DND-41 (cell line): ENCODE measurements at regions not wholly inside any gene's neighbourhood (a gene's known extent, or its start where the extent isn't known, plus 50 kb on each side); places are given as distances from the start of the nearest gene placed in this dataset.

Experiments used
- ATAC-seq: fragments of 200-7000 bp; cut with Tn5 transposase; 3 replicates; pipeline ENCODE4 v1.9.1; 2021; ENCODE audit warnings: low read depth; ENCODE audit not compliant: insufficient read depth
- DNase-seq: peaks from one replicate; pipeline ENCODE4 v3.0.0-alpha.2; 2020
- H2AFZ ChIP-seq: 2 replicates; pipeline ENCODE4 v1.6.0; 2012; ENCODE audit warnings: low read depth, low read length
- H3K27ac ChIP-seq: 2 replicates; pipeline ENCODE4 v1.5.1; 2012; ENCODE audit warnings: low read length, inconsistent platforms
- H3K27me3 ChIP-seq: fragments of 200-600 bp; sonication (generic); 2 replicates; pipeline ENCODE4 v1.6.0; 2012; ENCODE audit warnings: low read length, mild to moderate bottlenecking, inconsistent platforms; ENCODE audit not compliant: insufficient read depth, poor library complexity
- H3K36me3 ChIP-seq: 2 replicates; pipeline ENCODE4 v1.5.1; 2012; ENCODE audit warnings: low read length, inconsistent platforms; ENCODE audit not compliant: insufficient read depth
- H3K4me1 ChIP-seq: 2 replicates; pipeline ENCODE4 v1.5.1; 2012; ENCODE audit warnings: mild to moderate bottlenecking, low read length; ENCODE audit not compliant: insufficient read depth
- H3K4me2 ChIP-seq: 2 replicates; pipeline ENCODE4 v1.6.0; 2012; ENCODE audit warnings: mild to moderate bottlenecking, moderate library complexity, low read length, inconsistent platforms; ENCODE audit not compliant: insufficient read depth
- H3K4me3 ChIP-seq, 2 experiments: fragments of 200-600 bp in 1 of 2; shearing (Covaris generic) in 1 of 2; 2 replicates each; pipeline ENCODE4 v1.5.1; 2012 to 2016; ENCODE audit warnings: inconsistent platforms in 2 of 2, low read length in 2 of 2, mild to moderate bottlenecking in 2 of 2, low read depth in 1 of 2, moderate library complexity in 1 of 2
- H3K79me2 ChIP-seq: 2 replicates; pipeline ENCODE4 v1.6.0; 2012; ENCODE audit warnings: low read length, inconsistent platforms; ENCODE audit not compliant: insufficient read depth
- H3K9ac ChIP-seq: 2 replicates; pipeline ENCODE4 v1.6.0; 2012; ENCODE audit warnings: low read depth, mild to moderate bottlenecking, inconsistent platforms, low read length, moderate library complexity
- H3K9me3 ChIP-seq: 2 replicates; pipeline ENCODE4 v1.5.1; 2012; ENCODE audit warnings: low read length, moderate library complexity, mild to moderate bottlenecking, inconsistent platforms; ENCODE audit not compliant: insufficient read depth, severe bottlenecking
- H4K20me1 ChIP-seq: 2 replicates; pipeline ENCODE4 v1.6.0; 2012; ENCODE audit warnings: low read length; ENCODE audit not compliant: insufficient read depth
- EZH2 ChIP-seq: IDR thresholded peaks from 3 replicates; pipeline ENCODE4 v1.6.1; 2012; ENCODE audit warnings: borderline replicate concordance, low read depth, mild to moderate bottlenecking, moderate library complexity, low read length, inconsistent platforms; ENCODE audit not compliant: severe bottlenecking
- TF ChIP-seq, protein P1 (sequence below): IDR thresholded peaks from 2 replicates; pipeline ENCODE4 v1.5.1; 2012; ENCODE audit warnings: borderline replicate concordance, low read length, moderate library complexity, mild to moderate bottlenecking; ENCODE audit not compliant: poor library complexity, severe bottlenecking; ENCODE audit errors: extremely low read depth

DNA sequence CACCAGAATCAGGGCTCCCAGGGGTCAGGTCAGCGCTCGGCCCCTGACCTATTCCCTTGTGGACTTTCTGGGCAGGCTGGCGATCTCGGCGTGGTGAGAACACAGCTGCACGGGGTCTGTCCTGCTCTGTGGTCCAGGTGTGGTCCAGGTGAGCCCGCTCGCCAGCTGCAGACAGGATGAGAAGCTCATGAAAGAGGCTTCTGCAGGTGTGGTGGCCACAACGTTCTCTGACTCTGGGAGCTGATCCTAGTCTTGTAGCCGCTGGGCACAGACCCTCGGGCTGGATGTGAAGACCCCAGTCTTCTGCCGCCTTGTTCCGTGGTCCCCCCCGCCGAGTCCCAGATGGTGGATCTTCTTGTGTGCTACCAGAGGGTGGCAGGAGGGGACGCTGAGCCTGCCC, 129.7 kb downstream of the RTP5 start:
- H3K4me1 ChIP-seq: no peaks in the 10 kb centered on the region
- ATAC-seq (no peak), DNase-seq (no peak)
- H3K4me3 ChIP-seq: no peak overlapping the region
- H3K27ac ChIP-seq: no peak overlapping the region
- H3K36me3 ChIP-seq: no peaks in the 10 kb centered on the region
- H4K20me1 ChIP-seq: peaks cover 3% of the 10 kb centered on the region; the same call in 1 of the 2 replicates
- H3K9me3 ChIP-seq: no peaks in the 10 kb centered on the region
- no peaks in the 10 kb centered on the region for H3K27me3 ChIP-seq
- TF ChIP-seq EZH2: no peak
- TF ChIP-seq, protein P1, sequence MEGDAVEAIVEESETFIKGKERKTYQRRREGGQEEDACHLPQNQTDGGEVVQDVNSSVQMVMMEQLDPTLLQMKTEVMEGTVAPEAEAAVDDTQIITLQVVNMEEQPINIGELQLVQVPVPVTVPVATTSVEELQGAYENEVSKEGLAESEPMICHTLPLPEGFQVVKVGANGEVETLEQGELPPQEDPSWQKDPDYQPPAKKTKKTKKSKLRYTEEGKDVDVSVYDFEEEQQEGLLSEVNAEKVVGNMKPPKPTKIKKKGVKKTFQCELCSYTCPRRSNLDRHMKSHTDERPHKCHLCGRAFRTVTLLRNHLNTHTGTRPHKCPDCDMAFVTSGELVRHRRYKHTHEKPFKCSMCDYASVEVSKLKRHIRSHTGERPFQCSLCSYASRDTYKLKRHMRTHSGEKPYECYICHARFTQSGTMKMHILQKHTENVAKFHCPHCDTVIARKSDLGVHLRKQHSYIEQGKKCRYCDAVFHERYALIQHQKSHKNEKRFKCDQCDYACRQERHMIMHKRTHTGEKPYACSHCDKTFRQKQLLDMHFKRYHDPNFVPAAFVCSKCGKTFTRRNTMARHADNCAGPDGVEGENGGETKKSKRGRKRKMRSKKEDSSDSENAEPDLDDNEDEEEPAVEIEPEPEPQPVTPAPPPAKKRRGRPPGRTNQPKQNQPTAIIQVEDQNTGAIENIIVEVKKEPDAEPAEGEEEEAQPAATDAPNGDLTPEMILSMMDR: no peak
- no peaks in the 10 kb centered on the region for H3K79me2 ChIP-seq
- H3K4me2 ChIP-seq: no peak overlapping the region
- no peak overlapping the region for H3K9ac ChIP-seq
- no peak overlapping the region for H2AFZ ChIP-seq

GRCh38 chr2:242001853-242002252, 132.3 kb downstream of the RTP5 start:
- H3K4me1 ChIP-seq: no peaks in the 10 kb centered on the region
- no peak overlapping the region for H2AFZ ChIP-seq
- no peak for TF ChIP-seq EZH2
- TF ChIP-seq, protein P1: no peak
- H3K79me2 ChIP-seq: no peaks in the 10 kb centered on the region
- no peak overlapping the region for H3K4me3 ChIP-seq
- ATAC-seq (no peak), DNase-seq (no peak)
- H3K27ac ChIP-seq: no peak overlapping the region
- H3K36me3 ChIP-seq: no peaks in the 10 kb centered on the region
- no peaks in the 10 kb centered on the region for H3K9me3 ChIP-seq
- H3K4me2 ChIP-seq: no peak overlapping the region
- H3K9ac ChIP-seq: no peak overlapping the region
- no peaks in the 10 kb centered on the region for H3K27me3 ChIP-seq
- no peaks in the 10 kb centered on the region for H4K20me1 ChIP-seq

DNA sequence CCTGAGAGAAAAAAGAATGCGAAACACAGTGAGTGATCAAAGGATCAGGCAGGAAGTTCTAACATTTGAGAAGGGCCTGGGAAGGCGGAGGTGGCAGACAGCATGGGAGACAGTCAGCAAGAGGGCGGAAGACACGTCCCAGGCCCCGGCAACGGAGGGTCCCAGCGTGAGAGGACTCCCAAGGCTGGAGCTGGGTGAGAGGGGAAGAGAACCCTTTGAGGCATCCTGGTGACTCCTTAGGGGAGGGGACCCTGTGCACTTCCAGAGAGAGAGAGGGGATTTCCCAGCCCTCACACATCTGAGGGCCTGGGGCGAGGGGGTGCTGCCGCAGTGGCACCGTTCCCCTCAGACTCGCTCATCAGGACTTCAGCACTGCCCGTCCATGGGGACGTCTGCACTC, 133.4 kb downstream of the RTP5 start:
- H3K27ac ChIP-seq: no peak overlapping the region
- H3K4me1 ChIP-seq: no peaks in the 10 kb centered on the region
- no peaks in the 10 kb centered on the region for H3K36me3 ChIP-seq
- H3K9ac ChIP-seq: no peak overlapping the region
- no peak overlapping the region for H2AFZ ChIP-seq
- no peak overlapping the region for H3K4me3 ChIP-seq
- H3K9me3 ChIP-seq: no peaks in the 10 kb centered on the region
- ATAC-seq: no peak; the same call in 2 of the 3 replicates
- H4K20me1 ChIP-seq: no peaks in the 10 kb centered on the region
- no peaks in the 10 kb centered on the region for H3K27me3 ChIP-seq
- no peak for DNase-seq
- H3K79me2 ChIP-seq: no peaks in the 10 kb centered on the region
- H3K4me2 ChIP-seq: no peak overlapping the region
- TF ChIP-seq EZH2: no peak
- TF ChIP-seq, protein P1: no peak
